ENCODE measurements at regions not wholly inside any gene's neighbourhood (a gene's known extent, or its start where the extent isn't known, plus 50 kb on each side); places are given as distances from the start of the nearest gene placed in this dataset.

DNA sequence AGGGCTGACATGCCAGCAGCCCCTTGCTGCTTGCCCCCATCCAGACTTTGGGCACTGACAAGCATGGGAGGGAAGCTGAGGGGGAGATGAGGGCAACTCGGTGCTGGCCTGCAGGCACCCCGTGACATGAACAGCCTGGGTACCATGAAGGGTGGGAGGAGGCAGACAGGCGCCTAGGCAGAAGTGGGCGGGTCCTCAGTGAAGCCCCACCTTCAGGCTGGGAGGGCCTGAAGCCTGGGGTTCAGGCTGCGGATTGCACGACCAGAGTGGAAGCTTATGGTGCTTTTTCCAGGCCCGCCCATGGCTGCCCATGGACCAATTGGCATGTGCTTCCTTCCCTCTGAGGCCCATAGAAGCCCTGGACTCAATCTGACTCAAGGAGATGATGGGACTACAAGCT is 354.1 kb downstream of the GRIA2 start:
- in situ Hi-C loops (cut with HindIII; ENCODE audit: low sequenced_read_pairs), result no loop called here

DNA sequence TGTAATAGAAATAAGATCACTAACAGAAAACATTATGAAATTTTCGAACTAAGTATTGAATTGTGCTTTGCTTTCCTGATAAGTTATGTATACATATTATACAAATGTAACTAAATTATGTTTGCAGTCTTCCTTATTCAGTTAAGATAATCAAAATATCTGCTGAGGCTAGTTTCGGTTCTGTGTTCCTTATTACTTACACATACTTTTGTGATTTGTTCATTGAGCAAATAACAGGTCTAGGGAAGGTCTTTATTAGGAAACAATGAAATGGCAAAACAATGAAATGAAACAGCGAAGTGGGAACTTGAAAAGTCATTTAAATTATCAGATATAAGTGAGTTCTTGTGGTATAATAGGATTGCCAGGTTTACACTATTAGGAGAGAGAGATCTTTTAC is 352.4 kb downstream of the GRIA2 start:
- in situ Hi-C loops (cut with HindIII; ENCODE audit: low sequenced_read_pairs), result no loop called here

DNA sequence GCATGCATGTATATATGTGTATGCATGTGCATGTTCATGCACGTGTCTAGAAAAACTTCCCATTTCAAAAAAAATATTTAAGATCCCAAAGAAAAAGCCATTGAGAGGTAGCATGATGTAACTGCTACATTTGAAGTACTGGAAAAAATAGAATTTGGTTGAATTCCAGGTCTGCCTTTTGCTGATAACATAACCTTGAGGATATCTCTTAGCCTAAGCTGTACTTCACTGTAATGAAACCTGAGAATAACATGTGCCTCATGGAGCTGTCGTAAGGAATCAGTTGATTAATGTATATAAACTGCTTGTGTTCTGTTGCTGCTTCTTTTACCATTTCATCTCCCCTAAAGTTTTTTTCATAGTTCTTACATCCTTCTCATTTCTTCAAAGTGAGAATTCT is 351.8 kb downstream of the GRIA2 start:
- in situ Hi-C loops (cut with HindIII; ENCODE audit: low sequenced_read_pairs), result no loop called here

DNA sequence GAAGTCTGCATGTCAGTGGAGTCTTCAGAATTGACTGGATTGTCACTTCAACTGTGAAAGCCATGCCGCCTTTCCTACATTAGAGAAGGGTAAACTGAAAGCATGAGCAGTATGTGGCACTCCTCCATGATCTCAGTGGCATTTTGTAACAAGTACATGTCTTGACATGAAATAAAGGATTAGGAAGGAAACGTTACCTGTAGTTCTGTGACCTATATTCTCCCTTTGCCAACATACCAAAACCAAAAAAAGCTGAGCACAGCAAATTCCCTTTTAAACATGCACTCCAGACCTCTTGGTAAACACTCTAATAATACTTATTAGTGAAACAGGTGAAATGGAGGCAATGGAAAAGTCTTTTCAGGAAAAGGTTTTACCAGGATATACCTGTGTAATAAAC is 344.2 kb downstream of the GRIA2 start:
- in situ Hi-C loops (cut with HindIII; ENCODE audit: low sequenced_read_pairs), result no loop called here

DNA sequence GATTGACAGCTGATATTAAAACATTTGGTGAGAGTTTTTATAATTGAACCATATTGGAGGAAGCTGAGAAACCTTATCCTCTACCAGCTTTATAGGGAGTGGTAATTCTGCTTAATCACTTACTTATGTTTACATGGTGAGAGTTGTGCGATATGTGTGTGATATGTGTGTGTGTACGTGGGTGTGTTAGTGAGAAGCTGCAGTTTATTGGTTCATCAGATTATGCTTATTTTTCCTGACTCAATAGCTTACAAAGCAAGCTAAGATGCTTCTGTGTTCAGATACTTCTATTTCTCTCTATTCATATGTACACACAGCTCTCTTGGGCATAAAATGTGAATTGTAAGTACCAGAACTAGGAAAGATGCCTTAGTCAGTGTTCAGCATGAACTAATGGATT is 343.7 kb downstream of the GRIA2 start:
- in situ Hi-C loops (cut with HindIII; ENCODE audit: low sequenced_read_pairs), result no loop called here

DNA sequence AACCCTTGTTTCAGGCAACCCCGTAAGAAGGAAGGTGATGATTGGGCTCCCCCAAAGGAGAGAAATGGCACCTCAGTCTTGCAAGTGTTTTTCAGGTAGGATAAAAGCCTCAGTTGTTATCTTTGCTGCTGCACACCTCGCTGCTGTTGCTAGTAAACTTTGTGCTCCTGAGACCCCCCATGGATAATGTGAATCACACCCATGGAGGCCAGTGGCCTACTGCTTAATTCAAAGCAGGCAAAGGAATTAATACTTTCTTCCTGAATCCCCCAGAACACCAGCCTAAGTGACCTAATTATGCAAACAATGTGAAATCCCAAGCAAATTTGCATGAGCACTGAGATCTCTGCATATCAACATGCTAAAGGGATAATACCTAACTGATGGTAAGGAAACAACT is 337.5 kb downstream of the GRIA2 start:
- in situ Hi-C loops (cut with HindIII; ENCODE audit: low sequenced_read_pairs), result no loop called here

DNA sequence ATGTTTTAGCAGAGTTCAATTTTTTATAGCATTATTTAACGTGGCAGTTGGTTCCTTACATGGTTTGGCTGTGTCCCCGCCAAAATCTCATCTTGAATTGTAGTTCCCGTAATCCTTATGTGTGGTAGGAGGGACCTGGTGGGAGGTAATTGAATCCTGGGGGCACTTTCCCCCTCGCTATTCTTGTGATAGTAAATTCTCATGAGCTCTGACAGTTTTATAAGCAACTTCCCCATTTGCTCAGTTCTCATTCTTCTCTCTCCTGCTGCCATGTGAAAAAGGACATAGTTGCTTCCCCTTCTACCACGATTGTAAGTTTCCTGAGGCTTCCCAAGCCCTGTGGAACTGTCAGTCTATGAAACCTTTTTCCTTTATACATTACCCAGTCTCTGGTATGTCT is 329.5 kb downstream of the GRIA2 start:
- in situ Hi-C loops (cut with HindIII; ENCODE audit: low sequenced_read_pairs), result no loop called here

DNA sequence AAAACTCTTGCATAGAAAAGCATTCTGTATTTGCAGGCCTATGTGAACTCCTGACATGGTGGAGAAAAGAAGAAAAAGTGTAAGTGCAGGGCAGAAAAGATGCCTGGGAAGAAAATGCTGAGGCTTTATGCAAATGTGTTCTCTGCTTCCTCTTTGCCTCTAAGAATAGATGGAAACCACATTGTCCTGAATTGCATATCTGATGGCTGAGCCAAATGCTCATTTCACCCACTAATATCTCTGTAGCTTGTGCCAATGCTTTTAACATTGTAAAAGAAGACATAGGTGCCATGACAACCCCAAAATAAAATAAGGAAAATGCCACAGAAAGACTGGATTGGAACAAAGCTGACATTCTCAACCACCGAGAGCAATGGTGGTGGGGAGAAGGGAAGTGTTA is 307.4 kb downstream of the GRIA2 start:
- in situ Hi-C loops (cut with HindIII; ENCODE audit: low sequenced_read_pairs), result no loop called here

DNA sequence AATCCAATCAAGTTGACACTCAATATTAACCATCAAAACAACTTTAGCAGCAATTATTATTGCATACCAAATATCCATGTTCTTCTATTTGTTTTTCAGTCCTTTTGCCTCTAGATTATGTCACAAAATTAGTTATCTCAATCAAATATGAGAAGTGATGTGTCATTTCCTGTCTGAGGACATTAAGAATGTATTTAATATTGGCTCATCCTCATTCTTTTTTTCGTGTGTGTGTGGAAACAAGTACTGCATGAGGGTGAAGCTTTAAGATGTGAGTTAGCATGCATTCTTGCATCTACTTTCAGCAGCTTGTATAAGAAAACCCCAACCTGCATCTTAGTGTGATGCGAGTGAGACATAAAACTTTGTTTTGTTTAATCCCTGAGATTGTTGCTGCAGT is 301.4 kb downstream of the GRIA2 start:
- in situ Hi-C loops (cut with HindIII; ENCODE audit: low sequenced_read_pairs), result no loop called here

DNA sequence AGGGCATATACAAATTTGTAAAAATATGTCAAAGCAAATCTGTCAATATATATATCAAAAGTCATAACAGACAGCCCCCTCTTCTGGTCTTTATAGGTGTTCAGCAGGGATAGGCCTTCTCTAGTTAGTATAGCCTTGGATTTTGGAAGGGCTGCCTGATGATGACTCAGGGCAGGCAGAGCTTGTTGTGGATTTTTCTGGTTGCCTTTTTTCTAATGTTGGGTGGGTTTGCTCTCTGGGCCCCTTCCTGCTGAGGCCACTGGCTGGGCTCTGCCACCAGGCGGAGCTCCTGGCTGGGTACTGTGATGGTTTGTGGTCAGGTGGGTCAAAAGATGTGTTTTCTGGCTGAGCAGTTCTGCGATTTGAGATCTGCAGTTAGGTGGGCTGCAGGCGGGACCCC is 294.2 kb downstream of the GRIA2 start:
- in situ Hi-C loops (cut with HindIII; ENCODE audit: low sequenced_read_pairs), result no loop called here

DNA sequence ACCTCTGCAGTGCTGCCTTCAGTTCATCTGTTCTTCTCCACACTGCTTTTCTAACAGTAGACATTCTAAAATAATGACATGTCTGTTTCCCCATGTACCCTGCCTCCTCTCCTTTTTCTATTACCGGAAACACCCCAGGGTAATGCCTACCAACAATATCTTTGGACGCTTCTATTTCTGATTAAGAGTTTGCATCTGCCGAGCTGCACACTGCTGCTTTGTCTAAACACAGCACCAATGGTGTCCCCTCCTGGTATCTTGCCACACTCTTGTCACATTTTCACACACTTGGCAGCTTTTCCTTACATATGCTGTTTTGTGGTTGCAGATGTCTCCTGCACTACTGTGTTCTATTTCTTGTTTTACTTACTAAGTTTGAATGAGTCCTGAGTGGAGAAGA is 288.8 kb downstream of the GRIA2 start:
- in situ Hi-C loops (cut with HindIII; ENCODE audit: low sequenced_read_pairs), result no loop called here

DNA sequence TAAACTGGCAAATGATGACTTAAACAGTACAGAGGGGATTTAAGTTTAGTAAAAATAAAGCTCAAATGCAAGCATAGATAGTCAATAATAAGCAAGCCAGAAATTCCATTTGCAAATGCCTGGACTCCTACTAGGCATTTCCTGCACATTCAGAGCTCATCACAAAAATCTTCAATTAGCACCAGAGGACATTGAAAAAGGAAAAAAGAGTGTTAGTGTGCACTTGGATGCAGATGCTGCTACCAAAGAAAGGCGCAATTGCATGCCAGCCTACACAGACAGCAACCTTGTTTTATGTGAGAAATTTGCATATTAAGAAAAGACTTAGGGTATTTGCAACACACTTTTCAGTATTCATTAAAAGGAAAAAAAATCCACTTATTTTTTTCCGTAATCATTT is 282.1 kb downstream of the GRIA2 start:
- in situ Hi-C loops (cut with HindIII; ENCODE audit: low sequenced_read_pairs), result no loop called here

DNA sequence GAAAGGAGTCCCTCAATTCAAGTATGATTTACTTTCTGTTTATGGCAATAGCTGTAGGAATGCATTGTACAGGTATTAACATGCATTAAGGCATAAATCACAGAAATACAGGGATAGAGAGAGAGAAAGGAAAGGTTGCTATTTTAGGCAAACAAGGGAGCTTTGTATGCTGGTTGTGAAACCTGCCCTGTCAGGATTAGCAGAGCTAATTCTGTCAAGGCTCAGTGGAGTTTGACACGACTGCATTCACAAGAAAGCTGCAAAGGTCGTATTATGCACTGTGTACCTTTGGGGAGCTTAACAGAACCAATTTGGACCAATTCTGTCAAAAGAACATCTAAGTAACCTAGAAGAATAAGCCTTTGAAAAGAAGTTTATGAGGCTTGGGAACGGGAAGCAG is 239.3 kb downstream of the GRIA2 start:
- in situ Hi-C loops (cut with HindIII; ENCODE audit: low sequenced_read_pairs), result loop anchor here (5.0 kb wide), 1 partner anchor 77 kb away; no protein-coding TSS in a partner anchor

DNA sequence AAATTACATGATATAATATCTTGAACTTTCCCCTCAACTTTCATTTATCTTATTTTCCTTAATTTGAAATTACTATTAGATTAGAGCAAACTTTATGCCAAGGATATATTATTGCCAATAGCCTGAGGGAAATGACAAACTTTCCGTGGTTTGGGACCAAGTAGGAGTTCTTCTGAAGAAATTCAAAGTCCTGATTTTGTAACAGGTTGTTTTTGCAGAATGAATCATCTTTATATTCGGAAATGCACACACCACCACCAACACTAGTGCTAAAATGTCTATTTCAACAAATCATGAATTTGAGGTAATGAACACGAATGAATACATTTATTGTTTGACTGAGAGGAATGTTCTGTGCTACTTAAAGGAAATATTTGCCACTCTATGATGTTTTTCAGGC is 226.7 kb downstream of the GRIA2 start:
- in situ Hi-C loops (cut with HindIII; ENCODE audit: low sequenced_read_pairs), result no loop called here

DNA sequence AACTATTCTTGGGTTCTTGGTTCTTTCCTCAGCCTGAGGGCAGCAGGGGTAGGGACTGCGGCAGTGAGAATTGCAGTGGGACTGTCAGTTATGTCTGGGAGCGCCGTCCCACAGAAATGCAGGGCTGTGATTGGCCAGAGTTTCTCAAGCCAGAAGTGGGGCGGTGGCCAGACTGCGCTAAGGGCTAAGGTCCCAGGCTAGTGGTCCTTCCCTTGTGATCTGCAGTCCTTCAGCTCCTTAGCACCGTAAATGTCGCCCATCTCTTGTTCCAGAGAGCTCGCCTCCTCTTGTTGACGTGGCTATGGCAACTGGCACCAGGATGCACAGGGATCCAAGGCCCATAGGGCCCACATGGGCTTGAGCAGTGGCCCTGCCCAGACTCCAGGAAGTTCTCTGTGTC is 223.5 kb downstream of the GRIA2 start:
- in situ Hi-C loops (cut with HindIII; ENCODE audit: low sequenced_read_pairs), result no loop called here

DNA sequence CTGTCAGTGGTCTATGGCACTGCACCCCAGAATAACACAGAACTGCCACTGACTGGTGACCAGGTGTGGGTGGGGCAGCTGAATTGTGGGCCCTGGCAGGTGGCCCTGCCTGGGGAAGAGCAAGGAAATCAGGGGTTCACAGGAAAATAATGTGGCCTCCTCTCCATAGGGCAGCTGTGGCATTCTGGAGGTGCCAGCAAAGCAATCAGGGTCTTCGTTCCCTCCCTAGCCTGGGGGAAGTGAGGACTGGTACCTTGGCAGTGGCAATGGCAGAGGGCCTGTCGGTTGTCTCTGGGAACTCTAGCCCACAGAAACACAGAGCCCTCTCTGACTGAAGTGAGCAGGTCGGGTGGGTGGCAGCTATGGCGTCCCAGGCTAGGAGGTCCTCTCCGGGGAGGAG is 223.0 kb downstream of the GRIA2 start:
- in situ Hi-C loops (cut with HindIII; ENCODE audit: low sequenced_read_pairs), result no loop called here

DNA sequence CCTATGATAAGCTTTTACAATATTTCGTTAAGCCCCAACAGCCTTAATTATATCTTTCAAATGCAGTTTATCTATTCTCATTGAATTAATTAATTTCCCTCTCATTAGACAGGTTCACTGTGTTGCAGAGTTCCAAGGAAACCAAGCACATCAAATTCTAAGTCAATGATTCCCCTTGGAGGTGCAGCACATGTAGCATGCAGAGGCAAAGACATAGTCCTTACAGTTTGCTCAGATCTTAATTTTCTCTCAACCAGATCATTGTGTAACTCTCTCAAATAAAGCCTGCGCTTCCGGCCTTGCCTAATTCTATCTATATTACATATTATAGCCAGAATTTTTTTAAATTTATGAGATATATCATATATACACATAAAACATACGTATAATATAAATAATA is 205.4 kb downstream of the GRIA2 start:
- in situ Hi-C loops (cut with HindIII; ENCODE audit: low sequenced_read_pairs), result no loop called here

DNA sequence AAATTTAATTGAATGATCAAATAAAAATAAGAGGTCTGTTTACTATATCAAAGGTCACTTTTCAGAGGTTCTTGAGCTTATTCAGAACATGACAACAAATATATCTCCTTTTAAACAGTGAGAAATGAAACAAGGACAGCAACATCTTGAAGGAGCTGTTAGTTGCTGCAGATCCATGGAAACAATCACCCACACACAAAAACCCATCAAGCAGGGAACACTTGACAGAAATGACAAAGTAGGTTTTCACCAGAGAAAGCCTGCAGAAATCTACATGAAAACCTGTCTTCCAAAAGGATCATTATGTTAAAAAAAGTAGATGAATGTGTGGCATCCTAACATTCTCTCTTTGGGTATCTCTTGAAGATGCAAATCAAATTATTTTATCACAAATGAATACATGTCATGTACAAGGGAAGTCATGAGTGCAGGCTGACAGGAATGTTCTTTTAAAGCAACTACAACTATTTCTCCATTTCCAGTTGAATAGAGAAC is 203.0 kb downstream of the GRIA2 start:
- in situ Hi-C loops (cut with HindIII; ENCODE audit: low sequenced_read_pairs), result no loop called here

DNA sequence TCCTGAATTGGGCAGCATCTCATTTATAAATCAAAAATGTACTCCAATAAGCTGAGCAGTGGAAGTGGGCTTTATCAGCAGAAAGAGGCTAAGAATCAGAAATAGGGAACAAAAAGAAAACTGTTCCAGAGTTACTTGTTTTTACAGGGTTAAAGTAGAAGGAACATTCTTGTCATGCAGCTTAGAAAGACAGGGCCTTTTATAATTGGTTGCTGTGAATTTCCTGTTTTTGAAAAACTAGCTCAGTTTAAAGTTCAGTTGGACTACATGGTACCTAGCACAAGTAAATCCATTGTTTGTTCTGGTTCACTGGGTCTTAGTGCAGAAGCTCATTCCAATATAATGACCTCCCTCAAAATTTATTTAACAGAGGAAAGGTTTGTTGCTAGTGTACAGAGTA is 200.8 kb downstream of the GRIA2 start:
- in situ Hi-C loops (cut with HindIII; ENCODE audit: low sequenced_read_pairs), result no loop called here
